ENCODE measurements at regions not wholly inside any gene's neighbourhood (a gene's known extent, or its start where the extent isn't known, plus 50 kb on each side); places are given as distances from the start of the nearest gene placed in this dataset.
"Not testable (repeated sequence)": the region's sequence is repeated elsewhere in the genome, so short reads cannot be mapped to it uniquely, and the experiment has no call there.

DNA sequence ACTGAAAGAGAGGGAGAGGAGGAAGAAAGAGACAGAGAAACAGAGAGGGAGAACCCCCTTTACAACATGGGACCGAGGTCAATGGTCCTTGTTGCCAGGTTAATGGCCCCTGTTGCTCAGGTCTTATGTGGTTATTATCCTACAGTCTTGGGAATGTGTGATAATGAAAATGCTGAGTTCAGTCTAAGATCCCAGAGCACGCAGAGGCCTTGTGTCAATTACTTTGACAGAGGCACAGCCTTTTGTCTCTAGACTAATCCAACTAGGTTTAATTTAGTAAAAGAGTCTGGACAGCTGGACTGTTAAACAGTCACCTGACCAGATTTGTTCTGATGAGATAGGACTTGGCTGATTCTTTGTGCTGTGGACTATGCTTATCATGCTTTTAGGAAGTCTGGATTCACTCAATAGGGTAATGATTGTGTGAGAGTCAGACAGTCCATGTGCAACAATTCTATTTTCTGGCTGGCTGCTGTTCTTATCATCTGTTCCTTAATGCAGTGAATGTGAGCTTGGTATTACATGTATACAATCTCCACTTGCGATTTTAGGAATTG is 157.4 kb upstream of the MAGI2 start:
- H3K27ac ChIP-seq, result no peak overlapping the region

DNA sequence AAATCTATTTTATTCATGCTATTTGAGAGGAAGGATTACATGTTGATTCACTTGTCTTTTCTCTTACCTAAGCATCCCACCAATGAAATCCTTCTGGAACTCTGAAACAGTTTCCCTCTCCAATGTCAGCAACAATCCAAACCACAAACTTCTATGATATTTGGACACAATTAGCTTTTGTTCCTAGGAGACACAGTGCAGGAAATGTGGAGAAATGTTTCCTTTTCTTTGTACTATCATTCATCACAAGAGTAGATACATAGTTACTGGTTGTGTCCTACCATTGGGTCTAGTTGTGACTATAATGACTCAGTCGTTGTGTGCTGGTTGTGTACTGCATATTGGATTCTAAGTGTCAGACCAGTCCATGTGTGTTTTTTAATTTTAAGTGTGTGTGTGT is 156.8 kb upstream of the MAGI2 start:
- no peak overlapping the region for H3K27ac ChIP-seq
- no peak for TF ChIP-seq ZFX (IDR thresholded peaks at IDR 0.05; ENCODE audit: borderline replicate concordance)
- TF ChIP-seq, protein P1, sequence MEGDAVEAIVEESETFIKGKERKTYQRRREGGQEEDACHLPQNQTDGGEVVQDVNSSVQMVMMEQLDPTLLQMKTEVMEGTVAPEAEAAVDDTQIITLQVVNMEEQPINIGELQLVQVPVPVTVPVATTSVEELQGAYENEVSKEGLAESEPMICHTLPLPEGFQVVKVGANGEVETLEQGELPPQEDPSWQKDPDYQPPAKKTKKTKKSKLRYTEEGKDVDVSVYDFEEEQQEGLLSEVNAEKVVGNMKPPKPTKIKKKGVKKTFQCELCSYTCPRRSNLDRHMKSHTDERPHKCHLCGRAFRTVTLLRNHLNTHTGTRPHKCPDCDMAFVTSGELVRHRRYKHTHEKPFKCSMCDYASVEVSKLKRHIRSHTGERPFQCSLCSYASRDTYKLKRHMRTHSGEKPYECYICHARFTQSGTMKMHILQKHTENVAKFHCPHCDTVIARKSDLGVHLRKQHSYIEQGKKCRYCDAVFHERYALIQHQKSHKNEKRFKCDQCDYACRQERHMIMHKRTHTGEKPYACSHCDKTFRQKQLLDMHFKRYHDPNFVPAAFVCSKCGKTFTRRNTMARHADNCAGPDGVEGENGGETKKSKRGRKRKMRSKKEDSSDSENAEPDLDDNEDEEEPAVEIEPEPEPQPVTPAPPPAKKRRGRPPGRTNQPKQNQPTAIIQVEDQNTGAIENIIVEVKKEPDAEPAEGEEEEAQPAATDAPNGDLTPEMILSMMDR (IDR thresholded peaks at IDR 0.05), result no peak

More for the DNA sequence above, 157.4 kb upstream of the MAGI2 start:
- no peak for TF ChIP-seq ZFX (IDR thresholded peaks at IDR 0.05; ENCODE audit: borderline replicate concordance)

DNA sequence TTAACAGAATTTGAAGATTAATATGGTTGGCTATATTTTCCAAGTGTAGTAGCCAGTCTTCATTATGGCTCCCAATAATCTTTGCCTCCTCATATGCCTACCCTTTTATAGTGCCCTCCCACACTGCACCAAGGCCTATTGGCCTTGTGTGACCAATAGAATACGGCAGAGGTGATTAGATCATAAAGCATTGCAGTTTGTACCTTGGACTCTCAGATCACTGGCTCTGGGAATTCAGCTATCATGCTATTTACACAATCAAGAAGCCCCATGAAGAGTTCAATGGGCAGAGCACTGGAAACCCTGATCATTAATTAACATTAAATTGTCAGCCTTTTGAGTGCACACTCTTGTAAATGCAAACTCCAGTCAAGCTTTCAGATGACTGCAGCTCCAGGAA is 154.5 kb upstream of the MAGI2 start:
- no peak overlapping the region for H3K27ac ChIP-seq
- no peak for TF ChIP-seq ZFX (IDR thresholded peaks at IDR 0.05; ENCODE audit: borderline replicate concordance)
- TF ChIP-seq, protein P1 (IDR thresholded peaks at IDR 0.05), result no peak

DNA sequence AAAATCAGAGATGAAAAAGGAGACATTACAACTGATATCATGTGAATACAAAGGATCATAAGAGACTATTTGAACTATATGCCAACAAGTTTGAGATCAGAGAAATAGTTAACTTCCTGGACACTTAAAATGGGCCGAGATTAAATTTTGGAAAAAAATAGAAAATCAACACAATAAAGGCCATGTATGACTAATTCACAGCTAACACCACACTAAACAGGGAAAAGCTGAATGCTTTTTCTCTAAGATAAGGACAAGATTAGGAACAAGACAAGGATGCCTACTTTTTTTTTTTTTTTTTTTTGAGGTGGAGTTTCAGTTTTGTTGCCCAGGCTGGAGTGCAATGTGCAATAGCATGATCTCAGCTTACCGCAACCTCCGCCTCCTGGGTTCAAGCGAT is 151.4 kb upstream of the MAGI2 start:
- TF ChIP-seq ZFX (IDR thresholded peaks at IDR 0.05; ENCODE audit: borderline replicate concordance), result no peak
- TF ChIP-seq, protein P1 (IDR thresholded peaks at IDR 0.05), result no peak
- H3K27ac ChIP-seq, result no peak overlapping the region

DNA sequence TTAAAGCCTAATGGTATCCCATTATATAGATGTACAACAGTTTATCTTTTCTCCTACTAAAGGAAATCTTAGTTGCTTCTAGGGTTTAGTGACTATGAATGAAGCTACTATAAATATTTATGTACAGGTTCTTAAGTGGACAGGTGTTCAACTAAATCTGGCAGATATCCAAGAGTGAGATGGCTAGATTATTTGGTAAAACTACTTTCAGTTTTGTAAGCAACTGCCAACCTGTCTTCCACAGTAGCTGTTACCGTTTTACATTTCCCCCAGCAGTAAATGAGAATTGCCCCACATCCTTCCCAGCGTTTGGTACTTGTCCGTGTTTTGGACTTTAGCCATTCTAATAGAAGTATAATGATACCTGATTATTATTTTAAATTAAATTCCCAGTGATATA is 144.9 kb upstream of the MAGI2 start:
- no peak overlapping the region for H3K27ac ChIP-seq
- no peak for TF ChIP-seq ZFX (IDR thresholded peaks at IDR 0.05; ENCODE audit: borderline replicate concordance)
- TF ChIP-seq, protein P1 (IDR thresholded peaks at IDR 0.05), result no peak

DNA sequence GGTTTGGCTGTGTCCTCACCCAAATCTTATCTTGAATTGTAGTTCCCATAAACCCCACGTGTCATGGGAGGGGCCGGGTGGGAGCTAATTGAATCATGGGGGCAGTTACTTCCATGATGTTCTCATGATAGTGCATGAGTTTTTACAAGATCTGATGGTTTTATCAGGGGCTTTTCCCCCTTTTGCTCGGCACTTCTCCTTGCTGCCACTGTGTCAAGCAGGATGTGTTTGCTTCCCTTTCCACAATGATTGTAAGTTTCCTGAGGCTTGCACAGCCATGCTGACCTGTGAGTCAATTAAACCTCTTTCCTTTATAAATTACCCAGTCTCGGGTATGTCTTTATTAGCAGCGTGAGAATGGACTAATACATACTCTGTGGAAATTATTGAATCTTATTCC is 141.2 kb upstream of the MAGI2 start:
- not testable (repeated sequence) for H3K27ac ChIP-seq

DNA sequence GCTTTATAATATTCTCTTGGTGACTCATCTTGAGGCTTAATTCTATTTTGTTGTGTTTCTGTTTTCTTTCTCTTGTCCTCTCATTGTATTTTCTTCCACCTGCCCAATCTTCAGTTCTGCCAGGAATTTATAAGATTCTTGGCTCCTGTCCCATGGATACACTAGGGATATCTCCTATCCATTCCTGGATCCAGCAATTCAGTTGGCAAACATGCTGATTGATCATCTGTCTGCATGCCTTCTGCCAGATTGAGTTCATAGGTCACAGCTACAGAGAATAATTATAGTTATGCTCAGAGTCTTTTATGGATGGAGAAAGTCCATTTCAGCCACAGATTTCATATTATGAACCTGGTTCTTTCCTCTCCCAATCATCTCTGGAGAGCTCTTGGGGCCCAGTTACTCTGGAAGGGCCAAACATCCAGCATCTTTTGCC is 140.4 kb upstream of the MAGI2 start:
- TF ChIP-seq ZFX (IDR thresholded peaks at IDR 0.05; ENCODE audit: borderline replicate concordance), result no peak
- TF ChIP-seq, protein P1 (IDR thresholded peaks at IDR 0.05), result no peak
- no peak overlapping the region for H3K27ac ChIP-seq

DNA sequence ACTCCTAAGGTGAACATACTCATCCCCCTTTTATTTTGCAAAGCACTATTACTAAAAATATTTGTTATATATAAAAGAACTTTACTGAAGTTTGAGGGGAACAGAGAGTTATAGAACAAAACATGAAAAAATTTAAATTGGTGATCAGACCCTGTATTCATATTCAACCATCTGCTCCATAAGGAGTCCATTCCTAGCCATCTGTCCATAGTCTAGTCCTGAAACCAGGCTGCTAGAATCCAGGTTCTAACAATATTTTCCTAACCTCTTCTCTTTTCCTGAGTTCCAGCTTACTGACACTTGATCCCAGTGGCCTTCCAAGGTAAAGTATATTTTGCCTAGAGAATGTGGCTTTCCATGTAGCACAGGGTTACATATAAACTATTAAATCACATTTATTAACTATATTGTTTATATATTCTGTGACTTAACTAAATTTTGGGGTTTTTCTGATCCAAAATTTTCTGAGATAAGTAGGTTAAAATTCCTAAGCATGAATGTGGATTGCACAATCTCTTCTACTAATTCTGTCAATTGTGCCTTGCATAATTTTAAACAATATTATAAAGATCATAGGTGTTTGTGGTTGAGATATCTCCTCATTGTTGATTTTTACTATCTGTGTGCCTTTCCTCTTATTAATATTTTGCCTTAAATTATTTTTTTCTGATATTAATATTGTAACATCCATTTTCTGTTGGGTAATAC is 137.6 kb upstream of the MAGI2 start:
- no peak overlapping the region for H3K27ac ChIP-seq
- TF ChIP-seq ZFX (IDR thresholded peaks at IDR 0.05; ENCODE audit: borderline replicate concordance), result no peak
- TF ChIP-seq, protein P1 (IDR thresholded peaks at IDR 0.05), result no peak
